NCI-H774 (cell line): ENCODE measurements at regions not wholly inside any gene's neighbourhood (a gene's known extent, or its start where the extent isn't known, plus 50 kb on each side); places are given as distances from the start of the nearest gene placed in this dataset.
"Not testable (repeated sequence)": the region's sequence is repeated elsewhere in the genome, so short reads cannot be mapped to it uniquely, and the experiment has no call there.

ENCODE experiments used
- DNase-seq: peaks from one replicate; lab custom pipeline; 2025; lab: John Stamatoyannopoulos, UW

DNA sequence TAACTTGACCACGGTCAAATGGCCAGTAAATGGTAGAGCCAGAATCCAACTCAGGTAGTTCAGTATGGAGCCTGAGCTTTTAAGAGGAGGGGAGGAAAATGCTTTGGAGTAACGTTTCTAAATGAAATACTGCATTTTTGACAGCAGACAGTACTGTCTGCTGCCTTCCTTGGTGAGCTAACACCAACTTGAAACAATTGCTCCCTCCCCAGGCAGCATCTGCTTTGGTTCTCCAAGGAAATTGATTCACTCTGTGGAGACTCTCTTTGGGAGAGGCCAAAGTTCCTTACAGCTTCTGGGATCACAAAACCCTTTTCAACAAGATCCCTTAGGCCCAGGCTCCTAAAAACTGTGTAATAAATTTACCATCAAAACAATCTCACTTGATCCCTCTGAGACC is 75.2 kb upstream of the SSBP2 start:
- no peak for DNase-seq

DNA sequence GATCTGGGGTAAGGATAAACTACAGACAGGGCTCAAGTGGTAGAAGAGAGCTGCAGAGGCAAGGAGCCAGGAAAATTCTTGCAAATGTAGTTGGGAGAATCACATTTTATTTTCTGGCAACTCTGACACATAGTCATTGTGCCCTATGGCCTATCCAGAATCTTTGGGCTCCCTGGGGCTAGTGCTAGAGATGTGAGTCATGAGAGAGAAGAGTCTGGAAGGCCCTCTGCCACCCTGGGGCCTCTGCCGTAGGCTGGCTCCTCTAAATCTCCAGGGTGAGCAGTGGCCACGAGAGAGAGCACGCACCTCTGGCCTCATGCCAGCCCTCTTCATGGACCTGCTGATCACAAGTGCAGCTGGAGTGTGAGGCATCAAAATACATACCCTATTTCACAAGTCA is 74.3 kb upstream of the SSBP2 start:
- DNase-seq = peak; percentile 35

DNA sequence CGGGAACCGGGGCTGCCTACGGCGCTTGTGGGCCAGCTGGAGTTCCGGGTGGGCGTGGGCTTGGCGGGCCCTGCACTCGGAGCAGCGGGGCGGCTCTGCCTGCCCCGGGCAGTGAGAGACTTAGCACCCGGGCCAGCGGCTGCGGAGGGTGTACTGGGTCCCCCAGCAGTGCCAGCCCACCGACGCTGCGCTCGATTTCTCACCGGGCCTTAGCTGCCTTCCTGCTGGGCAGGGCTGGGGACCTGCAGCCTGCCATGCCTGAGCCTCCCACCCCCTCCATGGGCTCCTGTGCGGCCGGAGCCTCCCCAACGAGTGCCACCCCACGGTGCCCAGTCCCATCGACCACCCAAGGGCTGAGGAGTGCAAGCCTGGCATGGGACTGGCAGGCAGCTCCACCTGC is 72.8 kb upstream of the SSBP2 start:
- not testable (repeated sequence) for DNase-seq

DNA sequence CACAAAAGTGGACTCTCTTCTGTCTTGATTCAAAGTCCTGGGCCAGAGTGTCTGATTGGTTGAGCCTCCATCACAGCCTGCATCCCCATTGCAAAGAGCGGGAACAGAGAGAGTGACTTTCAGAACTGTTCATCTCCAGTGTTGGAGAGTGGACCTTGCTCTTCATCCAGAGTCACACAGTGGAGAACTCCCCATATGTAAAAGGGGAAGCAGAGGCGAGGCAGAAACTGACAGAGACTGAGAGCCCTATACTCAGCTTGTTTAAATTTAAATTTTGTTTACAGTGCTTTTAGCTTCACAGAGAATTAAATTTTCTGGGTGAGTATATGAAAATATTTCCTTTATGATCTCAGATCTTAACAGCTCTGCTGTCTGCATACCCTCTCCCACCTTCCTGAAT is 70.0 kb upstream of the SSBP2 start:
- DNase-seq = no peak

DNA sequence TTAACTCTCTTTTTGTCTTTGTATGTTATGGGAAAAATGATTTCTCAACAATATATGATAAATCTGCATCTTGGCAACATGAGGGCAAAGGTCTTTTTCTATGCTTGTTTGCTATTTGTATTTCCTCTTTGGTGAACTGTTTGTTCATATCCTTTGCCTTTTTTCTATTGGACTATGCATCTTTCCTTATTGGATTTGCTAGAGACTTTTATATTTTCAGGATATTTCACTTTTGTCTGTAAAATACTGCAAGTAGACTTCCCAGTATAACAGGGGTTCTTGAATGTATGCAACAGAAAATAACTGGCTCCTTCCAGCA is 69.4 kb upstream of the SSBP2 start:
- DNase-seq = no peak

DNA sequence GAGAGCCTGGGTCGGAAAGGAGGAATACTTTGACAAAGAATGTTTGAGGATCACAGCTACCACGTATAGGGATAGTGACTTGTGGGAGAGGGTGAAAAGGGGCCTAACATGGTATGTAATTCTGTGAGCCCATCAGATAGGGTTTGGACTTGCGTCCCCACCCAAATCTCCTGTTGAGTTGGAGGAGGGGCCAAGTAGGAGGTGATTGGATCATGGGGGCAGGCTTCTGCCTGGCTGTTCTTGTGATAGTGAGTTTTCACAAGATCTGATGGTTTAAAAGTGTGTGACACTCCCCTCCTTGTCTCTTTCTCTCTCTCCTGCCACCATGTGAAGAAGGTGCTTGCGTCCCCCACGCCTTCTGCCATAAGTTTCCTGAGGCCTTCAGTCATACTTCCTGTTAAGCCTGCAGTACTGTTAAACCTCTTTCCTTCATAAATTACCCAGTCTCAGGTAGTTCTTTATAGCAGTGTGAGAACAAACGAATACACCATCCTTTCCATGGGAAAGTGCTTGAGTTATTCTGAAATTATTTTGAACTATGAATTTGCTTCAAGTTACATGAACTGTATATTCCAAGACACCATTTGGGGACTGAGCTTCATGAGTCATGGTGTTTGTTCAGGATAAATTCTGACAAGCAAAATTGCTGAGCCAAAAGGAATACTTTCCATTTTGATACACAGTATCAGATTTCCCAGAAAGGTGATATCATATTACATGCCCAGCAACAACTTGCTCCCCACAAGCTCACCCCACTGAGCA is 68.8 kb upstream of the SSBP2 start:
- no peak for DNase-seq

DNA sequence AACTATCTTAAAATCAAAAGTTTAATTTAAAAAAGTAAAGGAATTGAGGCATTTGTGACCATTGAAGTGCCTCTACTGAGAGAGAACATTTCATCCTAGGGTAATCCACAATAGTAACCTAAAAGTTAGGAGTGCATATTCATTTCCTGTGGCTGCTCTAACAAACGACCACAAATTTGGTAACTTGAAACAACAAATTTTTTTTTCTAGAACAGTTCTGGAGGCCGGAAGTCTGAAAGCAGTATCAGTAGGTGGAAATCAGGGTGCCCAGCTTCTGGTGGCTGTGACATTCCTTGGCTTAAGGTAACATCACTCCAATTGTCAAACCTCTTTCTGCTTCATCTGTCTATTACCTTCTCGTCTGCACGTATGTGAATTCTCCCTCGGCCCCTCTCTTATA is 67.1 kb upstream of the SSBP2 start:
- no peak for DNase-seq

DNA sequence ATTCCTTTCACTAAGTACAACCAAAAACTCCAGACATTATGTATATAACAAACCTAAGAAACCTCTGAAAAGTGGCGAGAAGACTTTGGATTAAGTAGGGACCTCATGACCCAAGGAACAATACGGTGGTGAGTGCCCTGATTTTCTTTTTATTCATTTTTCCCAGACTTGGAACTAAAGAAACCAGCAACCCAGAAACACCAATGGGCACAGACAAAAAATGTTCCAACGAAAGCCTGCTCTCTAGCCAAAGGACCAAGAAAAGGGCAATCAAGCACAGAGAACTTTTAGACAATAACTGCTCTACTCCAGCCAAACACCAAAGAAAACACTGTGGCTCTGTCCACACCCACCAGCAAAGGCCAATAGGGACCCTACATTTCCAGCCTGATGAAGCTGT is 66.2 kb upstream of the SSBP2 start:
- no peak for DNase-seq

DNA sequence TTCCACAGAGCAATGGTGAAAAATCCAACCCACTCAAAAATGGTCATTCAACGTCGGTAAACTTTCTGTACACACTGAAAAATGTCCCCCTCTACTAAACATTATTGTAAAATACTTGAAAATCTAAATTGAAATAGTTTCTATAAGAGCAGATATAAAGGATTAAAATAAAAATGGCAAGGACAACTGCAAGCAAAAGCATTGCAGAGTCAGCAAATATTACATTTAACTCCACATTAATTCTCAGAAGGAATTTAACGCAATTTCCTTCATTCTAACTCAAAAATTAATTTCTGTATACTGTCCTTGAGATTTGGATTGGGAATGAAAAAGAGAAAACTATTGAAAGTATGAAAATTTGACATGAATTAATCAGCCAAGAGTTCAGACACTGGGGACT is 64.4 kb upstream of the SSBP2 start:
- no peak for DNase-seq

DNA sequence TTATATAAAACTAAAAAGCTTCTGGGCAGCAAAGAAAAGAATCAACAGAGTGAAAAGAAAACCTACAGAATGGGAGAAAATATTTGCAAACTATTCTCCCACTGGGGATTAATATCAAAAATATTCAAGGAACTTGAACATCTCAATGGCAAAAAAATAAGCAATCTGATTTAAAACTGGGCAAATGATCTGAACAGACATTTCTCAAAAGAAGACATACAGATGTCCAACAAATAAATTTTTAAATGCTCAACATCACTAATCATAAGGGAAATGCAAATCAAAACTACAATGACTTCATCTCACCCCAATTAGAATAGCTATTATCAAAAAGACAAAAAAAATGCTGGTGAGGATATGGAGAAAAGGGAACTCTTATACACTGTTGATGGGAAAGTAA is 57.2 kb upstream of the SSBP2 start:
- no peak for DNase-seq

DNA sequence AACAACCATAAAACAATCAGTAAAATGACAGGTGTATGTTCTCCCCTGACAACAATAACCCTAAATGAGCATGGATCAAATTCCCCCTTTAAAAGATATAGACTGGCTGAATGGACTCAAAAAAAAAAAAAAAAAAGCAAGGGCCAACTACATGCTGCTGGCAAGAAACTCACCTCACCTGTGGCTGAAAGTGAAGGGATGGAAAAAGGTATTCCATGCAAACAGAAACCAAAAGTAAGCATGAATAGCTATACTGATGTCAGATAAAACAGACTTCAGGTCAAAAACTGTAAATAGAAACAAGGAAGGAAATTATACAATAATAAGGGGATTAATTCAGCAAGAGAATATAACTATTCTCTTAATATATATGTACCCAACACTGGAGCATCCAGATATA is 54.2 kb upstream of the SSBP2 start:
- DNase-seq = no peak

DNA sequence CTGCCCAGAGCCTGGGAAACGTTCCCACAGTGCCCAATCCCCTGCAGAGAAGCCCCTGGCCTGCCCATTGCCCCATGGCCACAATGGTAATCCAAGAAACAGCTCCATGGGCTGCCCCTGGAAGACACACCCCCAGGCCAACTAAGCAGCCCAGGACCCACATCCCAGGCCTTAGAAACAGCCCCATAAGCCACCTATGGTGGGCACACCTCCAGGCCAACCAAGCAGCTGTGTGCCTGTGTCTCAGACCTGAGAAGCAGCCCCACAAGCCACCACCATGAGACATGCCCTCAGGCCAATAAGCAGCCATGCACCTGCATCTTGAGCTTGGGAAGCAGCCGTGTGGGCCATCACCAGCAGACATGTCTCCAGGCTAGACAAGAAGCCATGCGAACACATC is 52.9 kb upstream of the SSBP2 start:
- DNase-seq = no peak

DNA sequence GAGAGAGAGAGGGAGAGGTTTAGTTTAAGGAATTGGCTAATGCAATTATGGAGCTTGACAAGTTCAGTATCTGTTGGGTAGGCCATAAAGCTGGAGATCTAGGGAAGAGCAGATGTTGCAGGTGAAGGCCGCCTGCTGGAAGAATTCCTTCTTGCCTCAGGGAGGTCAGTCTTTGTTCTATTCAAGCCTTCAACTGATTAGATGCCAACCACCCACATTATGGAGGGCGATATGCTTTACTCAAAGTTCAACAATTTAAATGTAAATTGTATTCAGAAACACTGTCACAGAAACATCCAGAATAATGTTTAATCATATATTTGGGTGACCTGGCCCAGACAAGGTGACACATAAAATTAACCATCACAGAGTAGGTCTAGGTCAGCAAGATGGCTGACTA is 51.7 kb upstream of the SSBP2 start:
- DNase-seq = no peak

DNA sequence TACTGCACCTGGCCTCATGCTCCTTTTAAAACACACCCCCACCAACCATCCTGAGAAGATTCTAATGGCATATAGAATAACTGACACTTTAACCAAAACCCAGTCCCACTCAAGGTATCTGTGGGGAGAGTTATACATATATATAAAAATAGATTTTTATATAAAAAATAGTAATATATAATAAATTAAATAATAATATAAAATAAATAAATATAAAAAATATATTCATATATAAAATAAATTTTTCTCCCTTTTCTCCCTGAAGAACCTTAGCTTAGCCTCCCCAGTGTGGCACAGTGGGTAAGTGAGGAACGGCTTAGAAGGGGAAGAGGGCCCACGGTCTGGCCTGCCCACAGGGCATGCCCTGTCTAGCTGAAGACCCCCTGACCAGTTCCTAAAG is 51.1 kb upstream of the SSBP2 start:
- DNase-seq = no peak

DNA sequence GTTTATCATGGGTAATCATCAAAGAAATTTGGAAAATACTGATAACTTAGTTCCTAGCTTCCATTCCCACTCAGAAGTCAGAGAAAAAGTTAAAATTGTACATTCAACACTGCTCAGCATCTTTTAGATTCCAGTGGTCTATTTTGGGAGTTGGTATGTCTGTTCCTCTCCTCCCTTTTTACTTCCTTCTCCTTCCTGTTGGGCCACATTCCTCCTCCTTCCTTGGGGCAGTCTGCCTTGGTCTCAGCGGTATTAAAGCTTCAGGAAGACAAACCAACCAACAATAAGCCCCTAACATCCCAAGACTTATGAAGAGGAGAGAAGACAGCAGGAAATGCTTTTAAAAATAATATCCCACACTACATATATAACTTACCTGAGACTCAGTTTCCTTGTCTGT is 49.9 kb upstream of the SSBP2 start:
- no peak for DNase-seq
